NCI-H460 (cell line): ENCODE measurements at regions not wholly inside any gene's neighbourhood (a gene's known extent, or its start where the extent isn't known, plus 50 kb on each side); places are given as distances from the start of the nearest gene placed in this dataset.

Experiments
- DNase-seq: peaks from one replicate; pipeline ENCODE4 v3.0.0-alpha.2; 2016; ENCODE audit warnings: low read depth; ENCODE audit errors: extremely low read depth

DNA sequence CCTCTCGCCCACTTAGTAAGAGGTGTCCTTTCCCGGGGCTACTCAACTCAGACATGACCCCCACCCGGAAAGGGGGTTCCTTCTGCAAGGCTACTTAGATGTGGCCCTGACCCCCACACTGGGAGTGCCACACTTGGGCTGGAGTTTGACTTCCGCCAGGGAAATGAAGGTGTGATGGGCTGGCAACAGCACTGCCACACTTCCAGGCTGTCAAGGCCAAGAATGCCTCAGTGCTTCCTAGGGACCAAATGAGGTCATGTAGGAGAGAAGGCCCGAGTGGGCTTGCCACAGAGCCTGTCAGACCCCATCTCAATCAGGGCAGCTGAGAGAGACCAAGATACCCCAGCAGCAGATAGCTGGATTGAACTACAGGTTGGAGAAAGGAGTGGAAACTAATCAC, 55.5 kb downstream of the DRD1 start:
- DNase-seq = no peak

DNA sequence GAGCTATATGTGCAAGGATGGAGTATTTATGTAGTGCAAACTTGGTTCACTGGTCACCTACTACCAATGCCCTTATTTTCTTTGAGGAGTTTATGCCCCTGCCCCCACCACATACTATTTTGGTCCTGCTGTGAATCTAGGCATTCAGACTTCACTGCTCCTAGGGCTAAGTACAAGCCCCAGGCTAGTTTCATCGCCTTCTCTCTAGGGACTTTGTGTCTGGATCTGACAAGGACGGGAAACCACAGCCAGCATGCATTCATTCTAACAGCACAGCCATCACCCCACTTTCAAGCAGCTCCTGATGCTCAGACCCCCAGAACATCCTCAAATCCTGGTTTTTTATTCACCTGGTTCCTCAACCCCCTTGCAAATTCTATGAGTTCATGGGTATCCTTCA, 56.8 kb downstream of the DRD1 start:
- no peak for DNase-seq

GRCh38 chr5:175386526-175386925, 57.5 kb downstream of the DRD1 start:
- no peak for DNase-seq

- DNase-seq = no peak
These were observed 58.2 kb downstream of the DRD1 start for GRCh38 chr5:175385691-175386362.

GRCh38 chr5:175384724-175385552, 59.0 kb downstream of the DRD1 start:
- no peak for DNase-seq

DNA sequence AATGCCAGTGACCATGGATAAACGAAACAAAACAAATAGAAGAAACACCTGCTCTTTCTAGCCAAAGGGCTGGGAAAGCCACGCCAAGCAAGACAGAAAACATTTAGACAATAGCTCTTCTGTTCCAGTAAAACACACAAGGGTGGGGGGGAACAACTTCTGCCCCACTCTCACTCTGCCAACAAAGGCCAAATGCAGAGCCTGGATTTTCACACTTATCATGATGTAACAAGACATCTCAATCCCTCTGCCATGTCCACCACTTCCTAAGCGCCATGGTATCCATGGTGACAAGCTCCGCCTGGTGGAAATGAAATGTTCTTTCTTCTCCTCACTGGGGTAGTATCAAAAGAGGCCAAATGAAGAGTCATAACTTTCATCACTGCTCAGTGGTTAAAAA, 60.6 kb downstream of the DRD1 start:
- DNase-seq = no peak

GRCh38 chr5:175382171-175382570, 61.8 kb downstream of the DRD1 start:
- DNase-seq = no peak

DNA sequence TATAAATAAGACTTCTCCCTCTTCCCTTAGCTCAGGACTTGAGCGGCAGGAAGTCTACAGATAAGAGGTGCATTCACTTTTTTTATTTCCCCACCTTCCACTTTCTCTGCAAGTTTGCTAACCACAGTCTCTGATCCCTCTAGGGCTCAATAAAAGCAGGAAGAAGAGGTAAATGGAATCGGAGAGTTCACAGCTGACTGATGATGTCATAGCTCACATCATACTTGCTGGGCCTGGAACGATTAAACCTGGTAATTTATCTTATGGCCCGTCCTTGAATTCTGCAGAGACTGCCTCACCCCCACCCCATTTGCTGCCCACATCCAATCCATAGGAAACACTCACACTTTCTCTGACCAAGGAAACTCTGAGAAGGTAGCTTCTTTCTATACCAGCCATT, 62.9 kb downstream of the DRD1 start:
- DNase-seq = no peak

DNA sequence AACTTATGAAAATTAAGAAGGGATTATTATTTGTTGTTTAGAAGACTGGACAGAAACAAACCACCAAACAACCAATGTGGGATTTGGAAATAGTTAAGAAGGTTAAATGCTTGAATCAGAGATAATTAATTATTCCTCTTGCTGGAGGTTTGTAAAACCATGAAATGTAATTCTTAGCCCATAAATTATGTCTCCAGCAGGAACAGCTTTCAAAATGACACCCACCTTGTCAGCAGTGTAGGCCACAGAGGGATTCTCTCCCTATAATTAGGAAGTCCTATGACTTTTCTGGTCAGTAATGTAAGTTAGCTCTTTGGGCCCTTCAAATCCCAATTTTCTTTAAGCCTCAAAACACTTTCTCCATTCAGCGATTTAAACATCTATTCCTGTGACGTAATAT, 63.3 kb downstream of the DRD1 start:
- no peak for DNase-seq

DNA sequence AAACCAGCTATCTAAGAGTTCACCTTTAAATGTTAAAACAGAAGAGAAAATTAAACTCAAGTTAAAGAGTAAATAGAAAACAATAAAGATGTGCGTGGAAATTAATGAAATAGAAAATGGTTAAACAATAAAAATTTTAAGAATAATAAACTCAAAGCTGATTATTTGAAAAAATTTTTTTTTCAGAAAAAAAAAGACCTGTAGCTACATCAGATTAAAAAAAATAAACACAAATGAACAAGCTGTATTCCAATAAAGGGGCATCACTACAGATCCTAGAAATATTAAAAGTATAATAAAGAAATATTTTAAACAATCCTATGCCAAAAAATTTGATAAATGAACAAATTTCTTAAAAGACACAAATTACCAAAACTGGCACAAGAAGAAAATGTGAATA, 64.1 kb downstream of the DRD1 start:
- no peak for DNase-seq

- no peak for DNase-seq
These were observed 65.4 kb downstream of the DRD1 start for GRCh38 chr5:175378444-175379028.

- DNase-seq = no peak
These were observed 66.2 kb downstream of the DRD1 start for GRCh38 chr5:175377816-175378215.

DNA sequence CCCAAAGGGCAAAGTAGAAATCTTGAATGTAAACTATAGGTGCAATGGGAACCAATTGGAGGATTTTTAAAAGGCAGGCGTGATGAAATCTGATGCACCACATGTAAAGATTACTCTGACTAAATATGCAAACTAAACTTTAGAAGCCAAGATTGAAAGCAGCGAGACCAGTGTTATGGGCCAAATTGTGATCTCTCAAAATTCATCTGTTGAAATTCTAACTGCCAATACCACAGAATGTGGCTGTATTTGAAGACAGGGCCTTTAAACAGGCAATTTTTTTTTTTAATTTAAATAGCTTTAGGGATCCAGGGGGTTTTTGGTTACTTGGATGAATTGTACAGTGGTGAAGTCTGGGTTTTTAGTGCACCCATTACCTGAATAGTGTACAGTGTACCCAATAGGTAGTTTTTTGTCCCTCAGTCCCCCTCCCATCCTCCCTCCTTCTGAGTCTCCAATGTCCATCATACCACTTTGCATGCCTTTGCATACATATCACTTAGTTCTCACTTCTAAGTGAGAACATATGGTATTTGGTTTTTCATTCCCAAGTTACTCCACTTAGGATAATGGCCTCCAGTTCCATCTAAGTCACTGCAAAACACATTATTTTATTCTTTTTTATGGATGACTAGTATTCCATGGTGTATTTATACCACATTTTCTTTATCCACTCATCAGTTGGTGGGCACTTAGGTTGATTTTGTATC, 69.7 kb downstream of the DRD1 start:
- DNase-seq = no peak

DNA sequence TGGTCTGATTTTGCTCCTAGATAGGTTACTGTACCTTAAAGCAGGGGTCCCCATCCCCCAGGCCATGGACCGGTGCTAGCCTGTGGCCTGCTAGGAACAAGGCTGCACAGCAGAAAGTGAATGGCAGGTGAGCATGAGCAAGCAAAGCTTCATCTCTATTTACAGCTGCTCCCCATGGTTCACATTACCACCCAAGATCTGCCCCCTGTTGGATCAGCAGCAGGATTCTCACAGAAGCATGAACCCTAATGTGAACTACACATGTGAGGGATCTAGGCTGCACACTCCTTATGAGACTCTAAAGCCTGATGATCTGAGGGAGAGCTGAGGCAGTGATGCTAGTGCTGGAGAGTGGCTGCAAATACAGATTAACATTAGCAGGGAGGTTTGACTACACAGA, 78.1 kb downstream of the DRD1 start:
- no peak for DNase-seq

DNA sequence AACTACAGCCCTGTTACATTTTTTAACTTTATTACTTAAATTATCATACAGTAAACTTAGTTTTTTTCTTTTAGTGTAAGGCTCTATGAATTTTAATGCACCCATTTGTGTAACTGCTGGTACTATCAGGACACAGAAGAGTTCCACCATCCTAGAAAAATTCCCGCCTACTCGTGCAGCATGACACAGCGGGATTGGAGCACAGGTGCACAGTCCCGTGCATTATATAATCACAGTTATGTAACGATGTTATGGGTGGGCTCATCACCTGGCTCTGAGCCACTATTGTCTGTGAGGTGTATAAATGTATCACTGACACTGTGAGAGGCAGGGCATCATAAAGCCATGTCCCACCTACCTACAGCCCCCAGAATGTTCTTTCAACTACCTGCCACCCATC, 80.7 kb downstream of the DRD1 start:
- no peak for DNase-seq

DNA sequence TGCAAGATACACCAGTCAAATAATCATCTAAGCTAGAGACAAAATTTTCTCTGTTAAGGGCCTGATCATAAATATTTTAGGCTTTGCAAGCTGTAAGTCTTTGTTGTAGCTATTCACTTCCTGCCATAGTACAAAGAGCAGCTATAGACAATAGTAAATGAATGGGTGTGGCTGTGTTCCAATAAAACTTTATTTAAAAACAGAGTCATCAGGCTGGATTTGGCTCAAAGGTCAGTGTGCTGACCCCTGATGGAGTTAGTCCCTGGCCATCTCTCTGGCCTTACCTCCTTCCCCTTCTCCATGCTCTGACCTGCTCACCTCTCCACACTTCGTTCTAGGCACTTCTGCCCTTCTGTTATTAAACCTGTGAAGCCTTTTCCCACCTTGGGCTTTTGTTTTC, 86.0 kb downstream of the DRD1 start:
- no peak for DNase-seq

- no peak for DNase-seq
These were observed 87.6 kb downstream of the DRD1 start for GRCh38 chr5:175356428-175356827.

GRCh38 chr5:175354964-175355363, 89.0 kb downstream of the DRD1 start:
- no peak for DNase-seq

DNA sequence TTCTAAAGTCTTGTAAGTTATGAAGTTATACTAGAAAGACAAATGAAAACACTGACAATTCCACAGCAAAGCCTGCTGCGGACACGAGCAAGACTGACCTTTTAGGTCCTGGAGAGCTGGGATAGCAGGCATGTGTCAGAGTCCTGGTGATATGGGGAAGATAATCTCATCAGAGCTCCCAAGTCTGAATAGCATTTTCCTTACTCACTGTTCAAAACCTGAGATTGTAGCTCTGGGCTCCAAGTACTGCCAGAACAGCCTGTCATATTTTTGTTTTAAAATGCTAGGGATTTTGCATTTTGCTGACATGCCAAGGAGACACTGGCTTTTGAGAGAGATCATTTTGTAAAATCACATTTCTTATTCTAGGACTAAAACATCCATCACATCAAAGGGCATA, 90.1 kb downstream of the DRD1 start:
- DNase-seq = no peak

- DNase-seq = no peak
These were observed 91.9 kb downstream of the DRD1 start for GRCh38 chr5:175351897-175352590.

DNA sequence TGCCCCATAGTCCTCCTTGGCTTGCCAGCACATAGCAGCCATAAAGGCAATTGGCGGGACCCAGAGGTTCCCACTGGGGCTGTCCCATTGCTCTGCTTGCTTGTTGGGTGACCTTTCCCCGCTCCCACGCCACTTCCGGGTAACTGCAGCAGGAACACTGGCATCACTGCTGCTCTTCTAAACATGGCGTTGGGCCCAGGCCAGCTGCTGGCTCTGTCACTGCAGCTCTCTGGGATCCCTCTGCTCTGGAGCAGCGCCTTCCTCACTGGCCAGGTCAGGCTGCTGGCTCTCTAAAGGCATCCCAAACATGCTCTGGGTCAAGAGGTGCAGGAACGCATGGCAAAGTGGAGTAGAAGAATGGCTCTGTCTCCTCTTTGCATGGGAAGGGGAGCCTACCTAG, 92.9 kb downstream of the DRD1 start:
- no peak for DNase-seq
